ENCODE measurements at regions not wholly inside any gene's neighbourhood (a gene's known extent, or its start where the extent isn't known, plus 50 kb on each side); places are given as distances from the start of the nearest gene placed in this dataset.

DNA sequence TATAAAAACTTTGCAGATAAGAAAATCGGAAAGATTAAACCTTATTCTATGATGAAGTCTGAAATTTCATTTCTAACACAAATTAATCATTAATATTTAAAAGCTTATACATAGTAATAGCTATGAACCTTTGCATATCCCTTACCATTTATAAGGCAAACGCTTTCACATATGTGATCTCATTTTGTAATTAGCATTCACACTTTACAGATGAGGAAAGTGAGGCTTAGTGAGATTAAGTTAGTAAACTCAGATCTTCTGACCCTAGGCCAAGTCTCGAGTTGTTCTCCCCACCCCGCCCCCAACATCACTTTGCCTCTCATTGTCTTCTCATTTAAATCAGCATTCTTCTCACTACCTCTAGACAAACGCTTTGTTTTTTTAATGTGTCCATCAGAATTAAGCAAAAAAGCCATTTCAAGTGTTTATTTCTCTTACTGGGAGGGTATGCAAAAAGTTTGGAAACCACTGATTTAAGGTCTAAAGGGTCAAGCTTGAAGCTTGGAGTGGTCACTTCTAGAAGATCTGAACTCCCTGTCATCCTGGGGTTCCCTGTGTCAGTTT lies 172.9 kb upstream of the BCL6 start:
- no peak overlapping the region for H3K4me3 Mint-ChIP-seq

DNA sequence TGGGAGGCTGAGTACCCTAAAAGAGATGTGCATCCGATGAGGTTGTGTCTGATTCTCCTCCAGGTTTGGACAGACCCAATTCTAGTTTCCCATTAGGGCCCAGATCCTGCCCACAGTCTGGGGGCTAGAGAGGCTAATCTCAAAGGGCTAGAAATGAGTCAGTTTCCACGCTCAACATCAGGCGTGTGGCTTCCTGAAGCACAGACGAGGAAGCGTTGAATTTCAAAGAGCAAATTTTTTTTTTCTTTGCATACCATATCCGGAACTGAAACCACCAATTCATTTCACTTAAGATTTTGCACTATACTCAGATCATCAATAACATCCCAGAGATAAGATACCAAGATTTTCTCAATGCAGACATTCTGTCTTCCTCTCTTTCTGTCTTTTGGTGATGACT lies 173.8 kb upstream of the BCL6 start:
- peaks cover 7% of the 10 kb centered on the region for H3K36me3 Mint-ChIP-seq (ENCODE audit: low read depth)
- peaks cover 10% of the 10 kb centered on the region for H3K27me3 Mint-ChIP-seq (ENCODE audit: low read depth)
- peak overlapping the region; percentile 92 for H3K27ac Mint-ChIP-seq
- H3K4me3 Mint-ChIP-seq: peak overlapping the region; percentile 79
- H3K4me1 Mint-ChIP-seq (ENCODE audit: low read depth): peaks cover 58% of the 10 kb centered on the region
- peaks cover 8% of the 10 kb centered on the region for H3K9me3 Mint-ChIP-seq

More for the DNA sequence above, 172.9 kb upstream of the BCL6 start:
- Mint-ChIP-seq H3K27ac (peak overlapping the region; percentile 92), H3K36me3 (ENCODE audit: low read depth) (peaks cover 1% of the 10 kb centered on the region), H3K9me3 (no peaks in the 10 kb centered on the region), H3K27me3 (ENCODE audit: low read depth) (peaks cover 10% of the 10 kb centered on the region), H3K4me1 (ENCODE audit: low read depth) (peaks cover 60% of the 10 kb centered on the region)

DNA sequence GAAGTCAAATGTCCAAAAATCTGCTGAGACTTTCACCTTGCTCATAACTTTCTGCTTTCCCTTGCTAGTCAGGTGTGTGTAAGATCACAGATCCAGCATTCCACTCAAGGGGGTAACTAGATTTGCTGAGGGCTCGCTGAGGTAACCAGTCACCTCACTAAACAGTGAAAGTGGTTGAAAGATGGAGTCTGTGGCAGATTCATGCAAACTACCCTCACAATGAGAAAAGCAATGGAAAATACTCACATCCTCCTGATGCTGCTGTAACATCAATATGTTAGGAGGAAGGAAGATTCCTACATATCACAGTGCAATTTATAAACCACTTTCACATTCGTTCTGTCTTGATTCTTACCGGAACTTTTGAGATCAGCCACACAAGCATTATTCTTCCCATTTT lies 174.3 kb upstream of the BCL6 start:
- Mint-ChIP-seq H3K4me3 (peak overlapping the region; percentile 79), H3K36me3 (ENCODE audit: low read depth) (peaks cover 8% of the 10 kb centered on the region), H3K4me1 (ENCODE audit: low read depth) (peaks cover 58% of the 10 kb centered on the region), H3K27ac (peak overlapping the region; percentile 92), H3K27me3 (ENCODE audit: low read depth) (peaks cover 10% of the 10 kb centered on the region), H3K9me3 (peaks cover 13% of the 10 kb centered on the region)

DNA sequence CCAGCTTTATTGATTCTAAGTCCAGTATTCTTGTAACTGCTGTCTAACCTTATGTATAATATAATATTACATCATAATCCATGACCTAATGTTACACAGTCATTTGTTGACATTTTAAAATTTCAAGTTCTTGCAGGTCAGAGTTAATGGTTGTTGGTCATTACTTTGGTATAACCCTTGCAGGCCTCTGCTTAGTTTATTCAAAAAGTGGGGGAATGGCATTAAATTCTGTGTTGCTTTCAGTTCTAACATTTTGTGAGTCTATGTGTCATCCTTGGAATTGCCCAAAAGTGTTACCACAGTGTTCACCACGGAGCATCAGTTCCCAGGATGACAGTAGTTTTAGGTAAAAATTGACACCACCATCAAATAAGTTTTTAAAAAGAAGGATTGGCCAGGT lies 174.8 kb upstream of the BCL6 start:
- Mint-ChIP-seq H3K36me3 (ENCODE audit: low read depth) (peaks cover 11% of the 10 kb centered on the region), H3K4me1 (ENCODE audit: low read depth) (peaks cover 58% of the 10 kb centered on the region), H3K9me3 (peaks cover 18% of the 10 kb centered on the region), H3K27me3 (ENCODE audit: low read depth) (peaks cover 7% of the 10 kb centered on the region), H3K4me3 (peak overlapping the region; percentile 79), H3K27ac (peak overlapping the region; percentile 92)

DNA sequence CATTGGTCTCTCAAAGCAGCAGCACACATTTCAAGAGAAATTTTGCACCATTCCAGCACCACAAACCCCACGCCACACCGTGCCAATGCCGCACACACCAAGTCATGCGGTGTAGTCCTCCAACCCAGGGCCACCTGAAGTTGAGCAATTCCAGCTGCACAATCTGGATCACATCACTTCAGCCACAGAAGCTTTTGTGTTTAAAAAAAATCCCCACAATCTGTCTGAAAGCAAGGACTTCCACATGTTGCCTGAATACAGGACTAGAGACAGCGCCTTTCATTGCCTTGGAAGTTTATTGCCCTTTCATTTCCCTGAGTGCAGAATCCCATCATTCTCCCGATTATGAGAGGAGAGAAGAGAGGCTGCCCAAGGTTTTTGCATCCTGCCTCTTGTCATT lies 175.6 kb upstream of the BCL6 start:
- Mint-ChIP-seq H3K4me1 (ENCODE audit: low read depth) (peaks cover 55% of the 10 kb centered on the region), H3K27ac (peak overlapping the region; percentile 47), H3K36me3 (ENCODE audit: low read depth) (peaks cover 17% of the 10 kb centered on the region), H3K4me3 (no peak overlapping the region), H3K27me3 (ENCODE audit: low read depth) (peaks cover 7% of the 10 kb centered on the region), H3K9me3 (peaks cover 26% of the 10 kb centered on the region)

DNA sequence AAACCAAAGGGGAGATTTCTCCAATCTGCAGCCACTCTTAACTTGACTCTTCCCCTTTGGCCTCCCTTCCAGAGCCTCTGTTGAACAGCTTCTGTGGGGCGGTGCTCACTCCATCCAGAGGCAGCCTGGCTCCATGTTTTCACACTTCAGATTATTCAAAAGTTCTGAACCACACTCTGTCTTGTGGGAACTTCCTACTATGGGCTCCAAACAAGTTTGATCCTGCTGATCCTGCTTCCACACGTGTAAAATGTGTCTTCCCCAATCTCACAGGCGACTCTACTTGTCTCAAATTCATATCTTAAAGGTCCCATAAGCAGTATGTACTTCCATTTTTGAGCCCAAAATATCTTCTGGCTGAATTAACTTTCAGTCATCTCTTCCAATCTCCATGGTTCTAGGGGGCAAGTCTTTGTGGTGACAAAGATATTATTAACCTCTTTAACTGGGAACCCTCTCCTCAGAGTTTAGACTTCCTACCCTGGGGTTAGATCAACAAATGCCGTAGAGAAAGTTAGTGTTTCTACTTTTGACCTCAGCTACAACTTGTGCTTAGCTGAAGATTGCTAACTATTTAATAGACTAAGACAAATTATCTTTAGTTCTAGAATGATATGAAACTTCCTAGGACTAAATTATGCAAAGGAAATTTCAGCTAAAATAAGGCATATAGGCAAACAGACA lies 176.3 kb upstream of the BCL6 start:
- Mint-ChIP-seq H3K36me3 (ENCODE audit: low read depth) (peaks cover 17% of the 10 kb centered on the region), H3K27ac (no peak overlapping the region), H3K27me3 (ENCODE audit: low read depth) (peaks cover 7% of the 10 kb centered on the region), H3K4me3 (no peak overlapping the region), H3K9me3 (peaks cover 26% of the 10 kb centered on the region), H3K4me1 (ENCODE audit: low read depth) (peaks cover 61% of the 10 kb centered on the region)

DNA sequence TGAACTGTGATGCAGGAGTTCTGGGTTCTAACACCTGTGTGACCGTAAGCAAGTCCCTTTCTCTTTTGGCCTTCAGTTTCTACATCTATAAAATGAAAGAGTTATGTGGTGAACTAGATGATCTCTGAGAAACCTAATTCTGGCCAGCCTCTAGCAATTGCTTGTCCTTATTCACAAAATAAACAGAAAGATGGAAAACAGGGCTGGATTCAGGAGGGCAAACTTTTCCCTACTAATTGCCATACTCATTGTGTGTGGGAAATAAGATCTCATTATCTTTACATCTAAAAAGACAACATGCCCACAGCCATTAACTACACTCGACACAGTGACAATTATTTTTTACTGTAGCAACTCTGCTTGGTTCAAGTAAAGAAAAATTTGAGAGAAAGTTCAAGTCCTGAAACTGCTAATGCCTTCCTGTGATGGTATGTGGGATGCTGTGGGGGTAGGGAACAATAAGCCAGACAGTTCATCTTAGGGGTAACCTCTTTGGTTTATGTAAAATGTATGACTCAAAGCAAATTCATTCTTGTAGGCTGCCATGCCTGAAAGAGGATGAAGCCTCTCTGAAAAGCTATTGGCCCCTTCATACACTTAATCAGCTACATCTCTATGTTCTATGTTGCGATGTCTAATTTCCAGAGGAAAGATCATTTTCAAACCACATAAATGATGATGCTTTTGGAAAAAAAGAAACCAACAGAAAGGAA lies 177.6 kb upstream of the BCL6 start:
- H3K36me3 Mint-ChIP-seq (ENCODE audit: low read depth): peaks cover 17% of the 10 kb centered on the region
- H3K4me1 Mint-ChIP-seq (ENCODE audit: low read depth): peaks cover 61% of the 10 kb centered on the region
- H3K4me3 Mint-ChIP-seq: no peak overlapping the region
- peaks cover 7% of the 10 kb centered on the region for H3K27me3 Mint-ChIP-seq (ENCODE audit: low read depth)
- peaks cover 26% of the 10 kb centered on the region for H3K9me3 Mint-ChIP-seq
- peak overlapping the region; percentile 13 for H3K27ac Mint-ChIP-seq

DNA sequence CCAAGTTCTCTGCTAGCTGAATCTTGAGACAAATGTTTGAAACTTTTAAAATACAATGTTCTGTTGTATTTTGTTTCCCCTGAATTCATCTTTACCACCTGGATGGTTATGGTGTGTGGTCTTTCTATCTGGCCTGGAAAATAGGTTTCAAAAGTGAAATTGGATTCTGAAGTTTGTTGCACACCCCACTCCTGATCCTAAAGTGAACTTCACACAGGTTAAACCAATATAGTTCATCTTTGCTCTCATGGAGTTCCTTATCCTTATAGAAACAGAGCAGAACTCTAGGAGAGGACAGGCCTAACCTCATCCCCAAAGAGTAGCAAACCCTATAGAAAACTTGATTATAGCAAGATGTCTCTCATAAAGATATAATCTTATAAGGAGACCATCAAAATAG lies 179.4 kb upstream of the BCL6 start:
- H3K9me3 Mint-ChIP-seq: peaks cover 26% of the 10 kb centered on the region
- H3K36me3 Mint-ChIP-seq (ENCODE audit: low read depth): peaks cover 17% of the 10 kb centered on the region
- H3K27ac Mint-ChIP-seq: no peak overlapping the region
- H3K27me3 Mint-ChIP-seq (ENCODE audit: low read depth): peaks cover 7% of the 10 kb centered on the region
- no peak overlapping the region for H3K4me3 Mint-ChIP-seq
- H3K4me1 Mint-ChIP-seq (ENCODE audit: low read depth): peaks cover 54% of the 10 kb centered on the region

DNA sequence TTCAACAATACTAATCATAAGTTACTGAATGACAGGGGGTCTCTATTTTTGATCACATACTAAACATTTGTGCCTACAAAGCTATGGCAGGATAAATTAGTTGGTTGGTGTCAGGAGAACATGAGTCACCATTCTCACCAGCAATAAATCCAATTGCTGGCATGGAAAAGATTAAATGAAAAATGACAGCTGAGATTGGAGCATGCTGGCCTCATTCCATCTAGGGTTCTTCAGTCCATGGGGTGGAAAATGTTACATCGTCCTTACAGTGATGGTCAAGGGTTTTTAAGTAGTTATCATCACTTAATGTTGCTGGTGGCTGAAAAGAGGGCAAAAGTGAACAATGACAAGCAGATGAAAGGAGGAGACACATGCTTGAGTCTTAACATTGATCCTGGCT lies 180.1 kb upstream of the BCL6 start:
- peaks cover 26% of the 10 kb centered on the region for H3K9me3 Mint-ChIP-seq
- H3K27ac Mint-ChIP-seq: no peak overlapping the region
- H3K27me3 Mint-ChIP-seq (ENCODE audit: low read depth): peaks cover 7% of the 10 kb centered on the region
- peaks cover 17% of the 10 kb centered on the region for H3K36me3 Mint-ChIP-seq (ENCODE audit: low read depth)
- H3K4me3 Mint-ChIP-seq: no peak overlapping the region
- peaks cover 50% of the 10 kb centered on the region for H3K4me1 Mint-ChIP-seq (ENCODE audit: low read depth)

DNA sequence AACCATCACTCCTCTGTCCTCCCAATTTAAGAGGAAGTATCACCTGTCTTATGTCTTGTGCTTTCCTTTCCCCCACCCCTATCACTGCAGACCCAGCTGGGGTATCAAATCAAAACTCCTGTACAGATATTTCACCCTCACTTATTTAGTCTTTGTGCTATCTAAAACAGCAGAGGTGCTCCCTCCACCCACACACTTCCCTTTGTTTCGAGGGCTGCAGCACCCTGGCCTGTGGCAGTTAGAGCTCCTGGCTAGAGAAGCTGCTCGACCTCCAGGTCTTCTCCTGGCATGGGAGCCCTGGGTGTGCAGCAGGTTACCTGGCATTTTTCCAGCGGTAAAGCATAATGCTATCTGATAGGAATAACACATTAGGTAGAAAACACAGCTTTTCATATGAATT lies 181.4 kb upstream of the BCL6 start:
- Mint-ChIP-seq H3K27ac (peak overlapping the region; percentile 29), H3K4me3 (no peak overlapping the region), H3K4me1 (ENCODE audit: low read depth) (peaks cover 41% of the 10 kb centered on the region)

DNA sequence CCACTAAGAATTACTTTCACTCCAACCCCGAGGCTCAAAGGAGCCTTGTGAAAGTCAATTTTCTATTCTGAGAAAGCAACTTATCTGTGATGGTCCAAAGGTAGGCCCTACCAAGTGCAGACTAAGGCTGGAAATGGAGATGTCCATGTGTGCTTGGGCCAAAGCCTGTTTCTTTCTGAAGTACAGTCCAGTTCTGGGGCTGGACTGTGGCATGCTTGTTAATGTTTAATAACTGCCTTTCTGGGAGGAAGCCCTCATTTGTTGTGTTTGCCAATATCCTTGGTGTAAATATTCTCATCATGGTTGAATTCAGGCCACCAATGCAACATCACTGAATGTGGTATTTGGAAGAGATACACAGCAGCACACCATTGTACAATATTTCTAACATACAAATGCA lies 182.3 kb upstream of the BCL6 start:
- Mint-ChIP-seq H3K4me3 (no peak overlapping the region), H3K9me3 (peaks cover 26% of the 10 kb centered on the region), H3K36me3 (ENCODE audit: low read depth) (peaks cover 21% of the 10 kb centered on the region), H3K27ac (no peak overlapping the region), H3K27me3 (ENCODE audit: low read depth) (peaks cover 3% of the 10 kb centered on the region), H3K4me1 (ENCODE audit: low read depth) (peaks cover 39% of the 10 kb centered on the region)

More for the DNA sequence above, 181.4 kb upstream of the BCL6 start:
- Mint-ChIP-seq H3K36me3 (ENCODE audit: low read depth) (peaks cover 19% of the 10 kb centered on the region), H3K9me3 (peaks cover 26% of the 10 kb centered on the region), H3K27me3 (ENCODE audit: low read depth) (peaks cover 3% of the 10 kb centered on the region)

DNA sequence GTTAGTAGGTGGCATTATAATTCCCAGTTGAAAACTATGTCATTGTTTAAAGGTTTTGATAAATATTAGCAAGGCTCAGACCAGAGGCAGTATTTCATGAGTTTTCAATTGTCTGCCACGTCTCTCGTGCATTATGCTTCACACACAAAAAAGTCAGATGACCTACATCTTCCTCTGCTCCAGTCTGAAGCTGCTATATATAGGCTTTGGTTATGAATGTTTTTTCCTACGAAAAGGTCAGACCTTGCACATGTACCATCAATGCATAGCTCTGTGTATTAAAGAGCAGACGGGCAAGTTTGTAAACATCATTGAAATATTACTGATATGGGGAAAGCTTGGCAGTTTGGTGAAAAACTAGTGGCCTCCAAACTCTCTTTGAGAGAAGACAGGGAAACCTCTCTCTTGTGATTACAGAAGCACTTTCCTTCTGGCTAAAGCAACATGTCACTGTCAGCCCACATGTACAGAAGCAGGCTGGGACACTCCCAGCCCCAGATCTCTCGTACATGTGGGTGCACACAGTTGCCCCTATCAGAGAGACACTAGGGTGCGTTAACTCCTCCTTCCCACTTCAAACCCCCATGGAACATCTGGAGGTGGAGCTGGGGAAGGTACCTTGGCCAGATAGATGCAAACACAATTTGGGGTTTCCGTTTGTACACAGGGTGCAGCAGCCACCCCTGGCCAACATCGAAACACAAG lies 184.0 kb upstream of the BCL6 start:
- Mint-ChIP-seq H3K36me3 (ENCODE audit: low read depth) (peaks cover 14% of the 10 kb centered on the region), H3K9me3 (peaks cover 15% of the 10 kb centered on the region), H3K27me3 (ENCODE audit: low read depth) (peaks cover 3% of the 10 kb centered on the region), H3K4me1 (ENCODE audit: low read depth) (peaks cover 28% of the 10 kb centered on the region), H3K4me3 (no peak overlapping the region), H3K27ac (peak overlapping the region; percentile 8)

DNA sequence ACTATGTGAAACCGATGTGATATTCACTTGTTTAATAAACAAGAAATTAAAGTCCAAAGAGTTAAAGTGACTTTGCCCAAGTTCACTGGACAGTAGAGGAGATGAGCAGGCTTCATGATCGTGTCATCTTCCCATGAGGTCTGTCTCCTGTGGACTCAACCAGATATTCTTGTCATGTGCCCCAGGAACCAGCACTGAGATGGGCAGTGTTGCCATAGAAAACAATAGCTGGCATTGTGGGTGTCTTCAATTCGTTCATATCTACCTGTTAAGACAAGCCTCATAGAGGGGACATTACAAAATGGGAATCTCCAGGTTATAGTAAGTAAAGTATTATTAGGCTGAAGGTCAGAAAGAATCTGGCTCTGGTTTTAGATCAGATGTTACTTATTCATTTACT lies 184.8 kb upstream of the BCL6 start:
- H3K9me3 Mint-ChIP-seq: peaks cover 7% of the 10 kb centered on the region
- no peak overlapping the region for H3K27ac Mint-ChIP-seq
- peaks cover 29% of the 10 kb centered on the region for H3K4me1 Mint-ChIP-seq (ENCODE audit: low read depth)
- H3K4me3 Mint-ChIP-seq: no peak overlapping the region
- H3K36me3 Mint-ChIP-seq (ENCODE audit: low read depth): peaks cover 10% of the 10 kb centered on the region
- peaks cover 3% of the 10 kb centered on the region for H3K27me3 Mint-ChIP-seq (ENCODE audit: low read depth)

DNA sequence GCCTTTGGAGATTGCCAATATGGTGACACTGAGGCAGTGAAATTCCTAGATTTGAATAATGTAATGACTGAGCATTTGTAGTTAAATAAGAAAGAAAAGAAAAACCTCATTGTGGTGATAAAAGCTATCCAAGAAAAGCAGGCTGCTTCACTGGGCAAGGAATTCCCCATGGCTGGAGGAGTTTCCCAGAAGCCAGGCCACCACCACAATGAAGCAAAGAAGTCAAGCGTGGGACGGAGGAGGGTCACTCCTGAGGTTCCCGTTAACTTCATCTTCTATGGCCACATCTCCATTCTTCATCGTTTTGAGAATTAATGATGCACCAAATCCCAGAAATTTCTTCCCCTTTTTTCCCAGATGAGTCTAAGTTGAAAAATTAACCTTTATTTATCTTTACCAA lies 185.8 kb upstream of the BCL6 start:
- Mint-ChIP-seq H3K27me3 (ENCODE audit: low read depth) (peaks cover 3% of the 10 kb centered on the region), H3K27ac (no peak overlapping the region), H3K4me1 (ENCODE audit: low read depth) (peaks cover 36% of the 10 kb centered on the region), H3K36me3 (ENCODE audit: low read depth) (peaks cover 4% of the 10 kb centered on the region), H3K9me3 (no peaks in the 10 kb centered on the region), H3K4me3 (no peak overlapping the region)
